HG03108 (cell line): ENCODE measurements at regions not wholly inside any gene's neighbourhood (a gene's known extent, or its start where the extent isn't known, plus 50 kb on each side); places are given as distances from the start of the nearest gene placed in this dataset.

ENCODE experiments used
- ATAC-seq: cut with Tn5 transposase; IDR thresholded peaks from one replicate; pipeline ENCODE4 v1.9.1; 2021; ENCODE audit warnings: moderate library complexity; ENCODE audit not compliant: unreplicated experiment

DNA sequence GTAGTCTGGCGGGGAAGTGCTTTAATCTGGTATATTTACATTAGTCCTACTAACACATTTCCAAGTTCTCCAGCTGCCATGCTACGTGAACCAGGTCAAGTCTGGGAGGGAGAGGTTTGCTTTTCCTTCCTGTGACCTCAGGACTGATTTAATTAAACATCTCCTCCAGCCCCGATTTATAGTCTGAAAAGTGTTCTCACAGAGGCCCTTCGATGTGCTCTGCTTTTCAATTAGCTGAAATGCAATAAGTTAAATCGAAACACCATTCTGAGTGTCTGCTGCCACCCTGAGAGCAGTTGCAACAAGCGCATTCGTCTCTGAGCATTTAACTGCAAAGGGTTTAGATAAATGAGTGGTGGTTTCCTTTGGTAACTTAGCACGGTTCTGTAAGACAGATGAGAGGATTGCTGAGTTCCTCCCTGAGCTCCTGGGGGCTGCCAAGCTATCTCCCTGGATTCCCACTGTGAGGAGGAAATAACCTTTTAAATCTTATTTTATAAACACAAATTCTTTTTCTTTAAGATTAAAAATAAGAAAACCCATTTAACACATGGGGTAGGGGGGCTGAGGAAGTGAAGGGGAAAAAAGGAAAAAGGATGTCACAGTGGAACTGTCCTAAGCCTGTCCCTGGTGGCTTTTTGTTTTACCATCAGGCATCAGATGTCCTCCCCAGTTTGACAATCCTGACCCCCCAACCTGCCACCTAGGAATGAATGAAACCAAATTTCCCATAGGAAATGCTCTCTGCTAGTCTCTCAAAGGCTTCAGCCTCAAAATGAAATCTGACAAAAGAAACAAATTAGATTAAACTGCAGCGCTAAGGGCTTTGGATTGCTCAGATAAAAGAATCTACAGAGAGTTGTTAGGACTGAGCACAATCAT is 56.5 kb upstream of the CREB1 start:
- ATAC-seq, result peak; percentile 68

DNA sequence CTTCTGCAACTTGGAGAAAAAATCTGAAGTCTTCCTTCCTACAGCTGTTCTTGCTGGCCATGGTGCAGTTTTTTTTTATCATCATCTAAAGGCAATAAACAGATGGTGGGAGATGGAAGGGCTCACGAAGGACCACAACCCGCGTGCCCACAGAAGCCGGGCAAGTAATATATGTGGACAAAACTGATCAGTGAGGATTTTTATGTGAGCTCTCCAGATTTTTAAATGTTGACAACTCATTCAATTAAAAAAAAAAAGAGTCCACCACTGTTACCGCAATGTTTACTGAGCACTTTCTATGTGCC is 55.9 kb upstream of the CREB1 start:
- ATAC-seq, result no peak

DNA sequence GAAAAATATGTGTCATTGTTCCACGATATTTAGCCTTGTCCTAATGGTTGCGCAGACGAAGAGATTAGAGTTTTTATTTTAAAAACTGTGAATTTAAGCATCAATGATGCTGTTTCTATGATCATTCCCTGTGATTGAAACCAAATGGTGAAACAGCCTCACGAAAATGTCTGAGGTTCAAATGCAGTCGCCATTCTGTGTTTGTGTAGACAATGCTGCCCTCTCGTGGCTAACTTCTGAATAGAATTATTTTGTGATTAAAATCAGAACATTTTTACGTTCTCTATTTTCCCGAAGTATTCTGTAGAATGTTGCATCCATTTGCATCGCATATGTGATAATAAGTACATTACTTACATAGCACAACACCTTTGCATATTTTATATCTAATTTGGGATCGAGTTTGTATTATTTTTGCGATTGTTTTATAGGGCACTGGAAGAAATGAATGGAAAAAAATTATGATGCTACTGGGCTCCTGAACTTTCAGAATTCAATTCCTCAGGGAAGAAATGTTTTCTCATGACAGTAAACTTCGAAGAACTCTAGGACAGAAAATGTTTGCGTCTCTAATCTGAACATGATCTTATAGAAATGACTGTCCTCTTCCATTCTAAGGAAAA is 54.8 kb upstream of the CREB1 start:
- no peak for ATAC-seq

DNA sequence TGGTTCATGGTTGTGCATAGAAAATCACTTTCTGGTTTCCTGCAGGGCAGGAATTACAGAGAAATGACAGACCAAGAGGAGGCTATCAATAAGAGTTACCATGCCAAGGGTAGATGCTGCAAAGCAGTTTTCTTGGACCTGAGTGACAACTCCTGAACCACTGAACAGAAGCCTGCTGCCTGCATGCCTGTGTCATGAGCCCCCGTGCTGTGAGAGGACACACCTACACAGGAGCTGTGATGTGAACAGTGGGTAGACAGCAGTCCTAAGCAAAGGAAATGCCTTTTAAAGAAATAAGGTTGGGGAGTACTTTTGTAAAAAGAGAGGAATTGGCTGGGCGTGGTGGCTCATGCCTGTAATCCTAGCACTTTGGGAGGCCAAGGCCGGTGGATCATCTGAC is 54.2 kb upstream of the CREB1 start:
- no peak for ATAC-seq

GRCh38 chr2:207477896-207478295 is 51.9 kb upstream of the CREB1 start:
- no peak for ATAC-seq

GRCh38 chr2:207478572-207478971 is 51.2 kb upstream of the CREB1 start:
- no peak for ATAC-seq

DNA sequence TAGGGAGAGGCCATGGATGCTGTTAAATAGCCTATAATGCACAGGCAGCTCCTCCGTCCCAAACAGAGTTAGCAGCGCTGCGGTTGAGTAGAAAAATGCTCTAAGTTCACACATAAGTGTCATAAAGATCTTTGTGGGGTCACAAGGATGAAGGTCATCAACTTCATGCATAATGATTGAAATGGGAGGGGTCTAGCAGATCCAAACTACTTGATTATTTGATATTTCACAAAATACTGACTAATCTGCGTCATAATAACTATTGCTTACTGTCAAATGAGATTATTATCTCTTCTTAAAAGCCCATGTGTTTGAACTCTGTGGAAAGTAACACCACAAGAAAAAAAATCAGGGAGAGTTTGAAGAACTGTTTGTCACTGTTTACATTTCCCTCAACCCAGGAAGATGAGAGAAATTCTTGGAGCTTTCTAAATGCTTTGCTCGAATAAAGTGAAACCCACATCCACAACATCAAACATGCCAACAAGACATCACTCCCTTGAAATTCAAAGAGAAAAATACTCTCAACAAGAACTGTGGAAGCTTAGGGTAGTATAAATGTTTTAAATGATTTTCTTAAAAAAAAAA is 50.5 kb upstream of the CREB1 start:
- no peak for ATAC-seq
